ENCODE measurements at regions not wholly inside any gene's neighbourhood (a gene's known extent, or its start where the extent isn't known, plus 50 kb on each side); places are given as distances from the start of the nearest gene placed in this dataset.

- TF ChIP-seq UBTF (IDR thresholded peaks at IDR 0.05; ENCODE audit: borderline replicate concordance in 1 of 2, low read depth in 2 of 2, low read length in 2 of 2) = no peak
- no peak for TF ChIP-seq TFAP4 (CRISPR knock-in tag; IDR thresholded peaks at IDR 0.05; ENCODE audit: borderline replicate concordance)
- TF ChIP-seq POLR2H (tag; IDR thresholded peaks at IDR 0.05; ENCODE audit: low read depth) = no peak
- TF ChIP-seq ZNF507 (tag; conservative IDR thresholded peaks at IDR 0.05) = no peak
- no peak for TF ChIP-seq HBP1 (CRISPR knock-in tag; IDR thresholded peaks at IDR 0.05)
These were observed 68.1 kb upstream of the FREM1 start (continued) for GRCh38 chr9:14978022-14979000.

Data from K562 (cell line).